ENCODE measurements at regions not wholly inside any gene's neighbourhood (a gene's known extent, or its start where the extent isn't known, plus 50 kb on each side); places are given as distances from the start of the nearest gene placed in this dataset.

GRCh38 chr15:62618846-62619504 is 423.6 kb upstream of the TPM1 start:
- no peak for DNase-seq

DNA sequence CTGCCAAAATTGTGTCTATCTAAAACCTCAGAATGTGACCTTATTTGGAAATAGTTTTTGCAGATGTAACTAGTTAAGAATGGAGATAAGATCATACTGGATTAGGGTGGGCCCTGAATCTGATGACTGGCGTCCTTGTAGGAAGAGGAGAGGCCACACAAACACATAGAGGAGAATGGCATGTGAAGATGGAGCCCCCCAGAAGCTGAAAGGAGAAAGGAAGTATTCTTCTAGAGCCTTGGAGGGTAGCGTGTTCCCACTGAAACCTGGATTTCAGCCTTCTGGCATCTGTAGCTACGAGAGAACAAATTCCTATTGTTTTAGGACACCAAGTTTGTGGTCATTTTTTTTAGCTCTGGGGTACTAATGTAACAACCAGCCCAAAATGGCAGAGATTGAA is 423.0 kb upstream of the TPM1 start:
- DNase-seq = no peak

GRCh38 chr15:62622775-62623174 is 419.8 kb upstream of the TPM1 start:
- no peak for DNase-seq

DNA sequence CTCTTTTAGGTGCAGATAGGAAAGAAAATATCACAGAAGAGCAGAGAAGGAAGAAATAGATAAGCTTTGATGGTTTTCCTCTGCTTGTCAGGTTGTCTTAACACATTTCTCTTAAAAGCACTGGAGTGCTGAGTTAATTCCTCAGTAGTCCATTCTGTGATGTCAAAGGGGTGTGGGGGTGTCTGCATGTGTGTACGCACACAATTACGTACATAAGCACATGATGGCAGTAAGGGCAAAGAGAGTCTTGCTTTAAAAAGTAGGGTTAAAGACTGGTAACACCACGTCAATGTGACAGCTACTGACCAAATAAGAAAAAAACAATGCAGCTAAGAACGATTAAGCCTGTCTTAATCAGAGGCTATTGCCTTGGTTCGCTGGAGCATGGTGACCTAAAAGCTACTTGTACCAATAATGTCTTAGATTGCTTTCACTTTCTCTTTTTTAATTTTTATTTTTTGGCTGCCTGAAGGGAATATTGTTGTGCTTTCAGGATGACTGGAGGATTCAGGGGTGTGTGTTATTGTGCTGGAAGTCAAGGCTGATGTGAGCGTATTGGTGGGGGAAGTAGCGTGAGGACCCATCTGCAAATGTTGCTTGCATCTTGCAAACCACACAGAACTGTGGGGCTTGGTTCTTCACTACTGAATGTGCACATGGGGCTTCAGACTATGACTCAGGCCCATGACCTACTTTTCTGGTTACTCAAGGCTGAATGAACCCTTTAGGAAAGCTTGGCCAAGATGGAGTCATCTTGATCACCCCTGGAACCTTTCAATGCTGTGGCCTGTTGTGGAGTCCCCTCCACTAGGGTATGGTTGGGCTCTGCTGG is 417.8 kb upstream of the TPM1 start:
- no peak for DNase-seq

DNA sequence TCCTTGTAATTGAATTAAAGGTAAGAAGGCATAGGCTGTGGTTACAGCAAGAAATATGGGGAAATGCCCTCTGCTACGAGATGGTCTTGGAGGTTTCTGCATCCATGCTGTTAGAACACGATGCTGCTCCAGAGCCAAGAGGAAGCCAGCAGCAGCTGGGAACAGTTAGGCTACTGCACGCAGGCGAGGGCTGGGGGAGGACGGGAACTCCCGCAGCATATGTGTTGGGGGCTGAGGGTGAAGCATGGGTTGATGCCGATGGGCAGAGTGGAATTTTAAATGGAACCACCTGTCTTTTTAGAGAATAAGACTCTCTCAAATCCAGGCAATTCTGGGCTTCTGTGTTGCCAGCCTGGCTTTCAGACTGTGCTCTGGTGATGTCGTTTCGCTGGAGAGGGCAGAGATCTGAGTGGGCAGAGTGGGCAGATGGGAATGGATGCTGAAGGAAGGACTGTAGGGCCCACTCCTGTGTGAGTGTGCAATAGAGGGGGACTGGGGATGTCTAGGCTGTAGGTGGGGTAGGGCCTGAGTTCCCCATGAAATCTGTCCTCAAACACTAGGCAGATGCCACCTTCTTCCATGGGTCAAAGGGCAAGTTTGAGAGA is 417.0 kb upstream of the TPM1 start:
- no peak for DNase-seq

- no peak for DNase-seq
Measured at GRCh38 chr15:62626903-62627302, 415.6 kb upstream of the TPM1 start.

GRCh38 chr15:62631076-62631724 is 411.3 kb upstream of the TPM1 start:
- DNase-seq = no peak

- no peak for DNase-seq
Measured at GRCh38 chr15:62636823-62637573, 405.5 kb upstream of the TPM1 start.

DNA sequence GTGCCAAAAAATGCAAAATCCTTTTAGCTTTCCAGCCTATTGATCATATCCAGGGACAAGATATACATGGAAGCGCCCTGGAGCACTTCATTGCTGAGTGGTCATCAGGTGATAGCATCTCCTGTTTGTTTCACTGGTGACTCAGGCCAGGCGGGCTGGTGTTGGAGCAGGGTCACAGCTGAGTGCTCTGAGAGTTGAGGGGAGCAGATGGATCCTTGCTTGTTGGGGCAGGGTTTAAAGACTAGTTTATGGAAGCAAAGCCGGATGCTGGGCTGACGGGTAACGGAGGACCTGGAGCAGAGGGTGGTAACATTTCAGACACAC is 405.0 kb upstream of the TPM1 start:
- DNase-seq = no peak

DNA sequence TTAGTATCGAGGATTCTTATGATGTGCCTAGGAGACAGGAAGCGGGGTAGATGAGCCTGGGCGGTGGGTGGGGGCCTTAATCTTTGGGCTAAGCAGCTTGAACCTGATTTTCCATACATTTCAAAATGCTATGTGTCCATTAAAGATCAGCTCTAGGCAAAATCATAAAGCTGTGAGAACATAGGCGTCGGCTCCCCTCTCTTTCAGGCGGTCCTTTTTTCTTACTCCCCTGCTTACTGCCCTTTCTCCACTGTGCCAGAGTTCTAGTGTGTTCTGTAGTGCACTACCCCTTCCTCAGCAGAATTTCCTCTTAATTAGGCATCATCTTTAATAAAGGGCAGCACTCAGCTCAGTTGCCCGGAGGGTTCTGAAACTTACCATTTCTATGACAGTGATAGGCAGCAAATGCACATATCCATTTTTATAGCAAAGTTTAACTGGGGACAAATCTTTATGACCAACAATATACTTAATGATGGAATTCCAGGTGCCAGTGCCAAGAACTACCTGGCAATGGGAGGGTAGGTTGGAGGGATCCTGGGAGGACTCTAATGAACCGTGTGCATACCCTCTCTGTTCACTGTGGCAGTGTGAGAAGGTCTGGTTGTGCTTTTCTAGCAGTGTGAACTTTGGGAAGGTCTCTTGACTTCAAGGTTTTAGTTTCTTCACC is 404.5 kb upstream of the TPM1 start:
- DNase-seq = no peak

GRCh38 chr15:62639432-62639831 is 403.1 kb upstream of the TPM1 start:
- no peak for DNase-seq

DNA sequence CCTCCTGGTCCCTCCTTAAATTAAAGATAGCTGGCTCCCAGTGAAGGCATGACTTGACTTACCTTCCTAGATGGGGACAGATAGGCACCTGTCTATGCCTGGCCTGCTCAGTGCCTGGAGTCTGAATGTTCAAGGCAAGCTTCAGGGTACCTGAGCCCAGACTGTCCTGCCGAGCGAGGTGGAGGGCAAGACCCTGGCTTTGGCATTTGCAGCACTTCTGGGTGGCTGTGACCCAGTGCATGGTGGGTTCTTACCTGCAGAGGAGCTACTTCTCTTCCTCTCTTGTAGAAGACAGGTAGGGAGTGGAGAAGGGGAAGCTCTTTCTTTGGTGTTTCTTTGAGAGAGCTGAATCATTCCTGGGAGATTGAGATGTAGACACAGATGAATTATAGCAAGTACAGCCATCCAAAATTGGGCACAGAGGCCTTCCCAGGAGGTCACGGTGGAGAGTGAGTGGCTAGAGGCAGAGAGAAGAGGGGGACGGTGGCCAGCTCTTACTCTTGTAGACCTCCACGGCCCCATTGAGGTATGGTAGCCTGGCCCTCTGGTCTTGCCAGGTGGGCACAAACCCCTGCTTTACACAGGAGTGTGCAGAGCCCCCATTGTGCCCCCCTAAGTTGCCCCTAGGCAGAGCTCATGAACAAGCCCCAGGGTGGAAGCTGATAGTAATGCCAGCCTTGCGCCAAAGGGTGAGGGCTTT is 402.5 kb upstream of the TPM1 start:
- DNase-seq = no peak

GRCh38 chr15:62641825-62642224 is 400.7 kb upstream of the TPM1 start:
- no peak for DNase-seq

- no peak for DNase-seq
Measured at GRCh38 chr15:62643572-62643971, 399.0 kb upstream of the TPM1 start.

DNA sequence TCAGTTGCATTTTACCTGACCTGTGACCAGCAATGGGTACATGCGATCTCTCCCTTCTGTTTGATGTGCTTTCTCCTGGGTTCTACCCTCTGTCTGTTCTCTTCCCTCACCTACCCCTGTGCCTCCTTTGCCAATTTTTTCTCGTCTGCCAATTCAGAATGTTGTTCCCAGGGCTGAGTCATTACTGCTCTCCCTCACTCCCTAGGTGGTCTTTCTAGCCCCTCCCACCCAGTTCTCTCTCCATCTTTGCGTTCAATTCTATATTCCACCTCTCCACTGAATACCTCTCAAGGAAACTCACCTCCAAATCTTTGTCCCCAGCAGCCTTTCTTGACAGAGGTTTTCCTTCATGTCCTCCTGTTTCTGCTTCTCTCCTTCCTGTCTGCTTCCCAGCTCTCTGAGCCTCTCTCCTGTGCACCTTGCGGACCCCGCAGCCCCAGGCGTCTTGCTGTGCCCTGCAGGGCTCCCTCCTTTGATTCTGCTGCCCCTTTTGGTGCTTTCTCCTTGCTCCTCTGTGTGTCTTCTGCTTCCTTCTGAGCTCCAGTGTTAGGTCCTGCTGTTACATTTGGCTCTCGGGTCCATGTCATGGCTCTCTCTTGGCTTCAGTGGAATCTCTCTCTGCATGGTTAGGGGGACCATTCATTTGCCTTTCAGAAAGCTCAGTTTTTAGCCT is 398.2 kb upstream of the TPM1 start:
- no peak for DNase-seq

DNA sequence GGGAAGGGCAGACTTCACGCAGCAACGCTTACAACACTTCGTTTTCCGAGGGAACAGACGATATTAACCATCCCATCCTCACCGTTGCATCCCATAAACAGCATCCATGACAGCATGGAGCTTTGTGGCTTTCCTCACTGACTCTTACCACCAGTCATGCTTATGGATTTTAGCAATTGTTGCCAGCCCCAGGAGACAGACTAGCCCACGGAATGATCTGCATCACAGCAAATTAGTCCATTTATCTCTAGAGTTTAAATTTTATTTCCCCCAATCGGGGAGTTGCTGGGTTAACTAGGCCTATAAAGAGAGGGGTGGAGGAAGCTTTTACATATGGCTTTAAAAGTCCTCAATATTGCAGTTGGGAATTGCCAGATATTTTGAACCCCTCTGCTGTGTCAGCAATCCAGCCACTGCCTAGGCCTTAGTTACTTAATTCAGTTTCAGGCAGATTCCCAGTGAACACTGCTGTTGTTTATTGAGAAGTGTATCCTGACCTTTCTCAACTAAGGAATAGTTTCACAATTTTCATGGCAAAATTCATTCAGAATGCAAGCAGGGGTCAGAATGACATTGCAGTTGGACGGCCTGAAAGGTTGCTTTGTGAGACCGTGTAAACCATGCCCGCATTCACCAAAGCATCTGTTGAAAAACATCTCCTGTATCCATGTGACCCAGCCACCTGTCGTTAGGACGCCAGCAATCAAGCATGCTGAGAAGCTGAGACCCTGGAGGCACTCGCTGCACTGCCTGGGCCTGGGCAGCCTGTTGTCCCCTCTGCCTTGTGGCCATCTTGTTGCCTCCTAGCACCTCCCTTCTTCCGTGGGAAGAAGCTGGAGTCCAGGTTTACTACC is 397.4 kb upstream of the TPM1 start:
- DNase-seq = no peak

DNA sequence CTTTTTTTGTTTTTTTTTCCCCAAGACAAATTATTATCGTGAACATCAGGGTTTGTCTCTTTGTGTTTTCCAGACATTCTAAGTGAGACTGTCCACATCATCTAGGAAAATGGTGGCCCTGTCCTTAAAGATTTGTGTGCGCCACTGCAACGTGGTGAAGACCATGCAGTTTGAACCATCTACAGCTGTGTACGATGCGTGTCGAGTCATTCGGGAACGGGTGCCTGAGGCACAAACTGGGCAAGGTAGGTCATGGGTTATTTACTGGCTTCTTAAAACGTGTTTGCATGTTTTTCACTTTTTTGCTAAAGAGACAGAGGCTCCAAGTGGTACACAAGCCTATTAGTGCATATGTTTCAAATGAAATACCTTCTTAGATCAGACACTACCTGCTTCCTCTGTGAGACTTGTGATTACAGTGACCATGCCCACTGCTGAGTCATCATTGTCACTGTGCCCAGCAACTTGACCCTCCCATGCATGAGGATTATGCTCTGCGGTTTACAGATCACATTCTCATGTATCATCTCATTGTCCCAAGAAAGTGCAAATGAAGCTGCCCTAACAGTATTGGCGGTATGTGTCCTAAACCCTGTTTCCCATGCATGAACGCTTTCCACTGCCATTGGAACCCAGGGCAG is 395.2 kb upstream of the TPM1 start:
- DNase-seq = no peak

GRCh38 chr15:62647843-62648505 is 394.6 kb upstream of the TPM1 start:
- no peak for DNase-seq

DNA sequence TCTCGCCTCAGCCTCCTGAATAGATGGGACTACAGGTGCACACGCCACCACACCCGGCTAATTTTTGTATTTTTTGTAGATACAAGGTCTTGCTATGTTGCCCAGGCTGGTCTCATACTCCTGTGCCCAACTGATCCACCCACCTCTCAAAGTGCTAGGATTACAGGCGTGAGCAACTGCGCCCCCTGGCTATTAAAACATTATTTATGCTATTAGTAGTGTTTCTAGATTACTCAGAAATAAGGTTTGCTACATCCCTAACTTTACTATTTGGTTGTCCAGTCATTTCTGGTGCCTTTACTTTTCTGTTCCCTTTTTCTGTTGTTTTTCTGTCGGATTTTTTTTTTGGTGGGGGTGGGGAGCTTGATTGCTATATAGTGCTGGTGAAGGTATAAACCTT is 393.6 kb upstream of the TPM1 start:
- no peak for DNase-seq

Data from stimulated activated CD4-positive, alpha-beta T cell treated with anti-CD3 and anti-CD28 coated beads, Interleukin-1b, Interleukin-23, amount 100 ng/mL, for 48 hours (primary cell).